Progenitor cell of endocrine pancreas (in vitro differentiated cells): ENCODE measurements at regions not wholly inside any gene's neighbourhood (a gene's known extent, or its start where the extent isn't known, plus 50 kb on each side); places are given as distances from the start of the nearest gene placed in this dataset.

ENCODE experiments used
- DNase-seq: peaks from one replicate; pipeline ENCODE4 v3.0.0; 2021; ENCODE audit warnings: low spot score; ENCODE audit not compliant: unreplicated experiment
- H3K27ac Mint-ChIP-seq: 2 replicates; pipeline ENCODE4 v1.8.0; 2021; ENCODE audit warnings: mild to moderate bottlenecking, moderate library complexity, mixed read lengths
- H3K27me3 Mint-ChIP-seq: 2 replicates; pipeline ENCODE4 v1.8.0; 2021; ENCODE audit warnings: mixed read lengths
- H3K36me3 Mint-ChIP-seq: 2 replicates; pipeline ENCODE4 v1.8.0; 2022; ENCODE audit warnings: mixed read lengths; ENCODE audit not compliant: insufficient read depth
- H3K4me1 Mint-ChIP-seq: 2 replicates; pipeline ENCODE4 v1.8.0; 2021; ENCODE audit warnings: low read depth, mixed read lengths
- H3K4me3 Mint-ChIP-seq: 2 replicates; pipeline ENCODE4 v1.8.0; 2021; ENCODE audit warnings: low read depth, mild to moderate bottlenecking, moderate library complexity, mixed read lengths
- H3K9me3 Mint-ChIP-seq: 2 replicates; pipeline ENCODE4 v1.8.0; 2021; ENCODE audit warnings: low read depth, mixed read lengths
- CTCF ChIP-seq: fragments of 200-600 bp; sonication (generic); IDR thresholded peaks from one replicate; pipeline ENCODE4 v1.5.0; 2021; ENCODE audit warnings: antibody characterized with exemption, mild to moderate bottlenecking; ENCODE audit not compliant: unreplicated experiment

- no peak for DNase-seq
- H3K9me3 Mint-ChIP-seq, result peaks cover 22% of the 10 kb centered on the region
- no peak overlapping the region for H3K4me3 Mint-ChIP-seq
- no peak overlapping the region for H3K27ac Mint-ChIP-seq
- H3K36me3 Mint-ChIP-seq, result peaks cover 6% of the 10 kb centered on the region
- H3K27me3 Mint-ChIP-seq, result no peaks in the 10 kb centered on the region
- H3K4me1 Mint-ChIP-seq, result no peaks in the 10 kb centered on the region
- TF ChIP-seq CTCF, result no peak
Measured at GRCh38 chr7:91681718-91682117, 198.8 kb downstream of the MTERF1 start.

GRCh38 chr7:91683823-91684222, 196.7 kb downstream of the MTERF1 start:
- TF ChIP-seq CTCF, result no peak

GRCh38 chr7:91685544-91685943, 195.0 kb downstream of the MTERF1 start:
- H3K4me1 Mint-ChIP-seq, result no peaks in the 10 kb centered on the region
- no peaks in the 10 kb centered on the region for H3K27me3 Mint-ChIP-seq
- H3K9me3 Mint-ChIP-seq, result peaks cover 17% of the 10 kb centered on the region
- peaks cover 6% of the 10 kb centered on the region for H3K36me3 Mint-ChIP-seq
- no peak overlapping the region for H3K27ac Mint-ChIP-seq
- no peak for TF ChIP-seq CTCF
- H3K4me3 Mint-ChIP-seq, result no peak overlapping the region
- DNase-seq, result no peak

More at GRCh38 chr7:91683823-91684222, 196.7 kb downstream of the MTERF1 start:
- Mint-ChIP-seq H3K36me3 (peaks cover 6% of the 10 kb centered on the region), H3K4me1 (no peaks in the 10 kb centered on the region), H3K9me3 (peaks cover 30% of the 10 kb centered on the region), H3K27ac (no peak overlapping the region), H3K4me3 (no peak overlapping the region), H3K27me3 (no peaks in the 10 kb centered on the region)
- no peak for DNase-seq

- H3K27ac Mint-ChIP-seq, result no peak overlapping the region
- no peak for DNase-seq
- no peak overlapping the region for H3K4me3 Mint-ChIP-seq
- peaks cover 15% of the 10 kb centered on the region for H3K4me1 Mint-ChIP-seq
- H3K9me3 Mint-ChIP-seq, result peaks cover 8% of the 10 kb centered on the region
- no peaks in the 10 kb centered on the region for H3K27me3 Mint-ChIP-seq
- TF ChIP-seq CTCF, result no peak
- no peaks in the 10 kb centered on the region for H3K36me3 Mint-ChIP-seq
Measured at GRCh38 chr7:91690541-91691070, 189.9 kb downstream of the MTERF1 start.

GRCh38 chr7:91691865-91692264, 188.6 kb downstream of the MTERF1 start:
- no peak for TF ChIP-seq CTCF
- no peak overlapping the region for H3K27ac Mint-ChIP-seq
- no peak overlapping the region for H3K4me3 Mint-ChIP-seq

More at GRCh38 chr7:91691865-91692264, 188.6 kb downstream of the MTERF1 start:
- no peaks in the 10 kb centered on the region for H3K27me3 Mint-ChIP-seq
- no peaks in the 10 kb centered on the region for H3K36me3 Mint-ChIP-seq
- peaks cover 15% of the 10 kb centered on the region for H3K4me1 Mint-ChIP-seq
- H3K9me3 Mint-ChIP-seq, result peaks cover 8% of the 10 kb centered on the region
- DNase-seq, result no peak
